Activated CD4-positive, alpha-beta memory T cell treated with anti-CD3 and anti-CD28 coated beads for 36 hours (primary cell): ENCODE measurements at regions not wholly inside any gene's neighbourhood (a gene's known extent, or its start where the extent isn't known, plus 50 kb on each side); places are given as distances from the start of the nearest gene placed in this dataset.
A peak's percentile ranks its signal among the peaks of the same experiment; 100 is the strongest.

ENCODE experiments used
- CTCF ChIA-PET: fragments of 350-600 bp; sonication (Branson Sonifier 250); formaldehyde crosslinking; loops from one replicate; lab custom pipeline; 2021; ENCODE audit warnings: antibody characterized with exemption, inconsistent platforms; lab: Charles Lee
- POLR2A ChIA-PET: fragments of 350-600 bp; sonication (Branson Sonifier 250); formaldehyde crosslinking; loops from one replicate; lab custom pipeline; 2021; ENCODE audit warnings: antibody characterized with exemption; lab: Charles Lee
- DNase-seq: peaks from one replicate; pipeline ENCODE4 v3.0.0-alpha.2; 2020
- H3K27ac Mint-ChIP-seq: one replicate; pipeline ENCODE4 v1.8.0; 2021; ENCODE audit warnings: mixed read lengths
- H3K27me3 Mint-ChIP-seq: one replicate; pipeline ENCODE4 v1.8.0; 2021; ENCODE audit warnings: mixed read lengths
- H3K36me3 Mint-ChIP-seq: one replicate; pipeline ENCODE4 v1.8.0; 2021; ENCODE audit warnings: mixed read lengths
- H3K4me1 Mint-ChIP-seq: one replicate; pipeline ENCODE4 v1.8.0; 2021; ENCODE audit warnings: low read depth, mixed read lengths
- H3K4me3 Mint-ChIP-seq: one replicate; pipeline ENCODE4 v1.8.0; 2021; ENCODE audit warnings: mild to moderate bottlenecking, mixed read lengths
- H3K9me3 Mint-ChIP-seq: one replicate; pipeline ENCODE4 v1.8.0; 2021; ENCODE audit warnings: mixed read lengths
- intact Hi-C: fragments of 100-400 bp; cut with micrococcal nuclease; formaldehyde crosslinking; loops from one replicate; pipeline ENCODE4 v1.15.1; 2023

DNA sequence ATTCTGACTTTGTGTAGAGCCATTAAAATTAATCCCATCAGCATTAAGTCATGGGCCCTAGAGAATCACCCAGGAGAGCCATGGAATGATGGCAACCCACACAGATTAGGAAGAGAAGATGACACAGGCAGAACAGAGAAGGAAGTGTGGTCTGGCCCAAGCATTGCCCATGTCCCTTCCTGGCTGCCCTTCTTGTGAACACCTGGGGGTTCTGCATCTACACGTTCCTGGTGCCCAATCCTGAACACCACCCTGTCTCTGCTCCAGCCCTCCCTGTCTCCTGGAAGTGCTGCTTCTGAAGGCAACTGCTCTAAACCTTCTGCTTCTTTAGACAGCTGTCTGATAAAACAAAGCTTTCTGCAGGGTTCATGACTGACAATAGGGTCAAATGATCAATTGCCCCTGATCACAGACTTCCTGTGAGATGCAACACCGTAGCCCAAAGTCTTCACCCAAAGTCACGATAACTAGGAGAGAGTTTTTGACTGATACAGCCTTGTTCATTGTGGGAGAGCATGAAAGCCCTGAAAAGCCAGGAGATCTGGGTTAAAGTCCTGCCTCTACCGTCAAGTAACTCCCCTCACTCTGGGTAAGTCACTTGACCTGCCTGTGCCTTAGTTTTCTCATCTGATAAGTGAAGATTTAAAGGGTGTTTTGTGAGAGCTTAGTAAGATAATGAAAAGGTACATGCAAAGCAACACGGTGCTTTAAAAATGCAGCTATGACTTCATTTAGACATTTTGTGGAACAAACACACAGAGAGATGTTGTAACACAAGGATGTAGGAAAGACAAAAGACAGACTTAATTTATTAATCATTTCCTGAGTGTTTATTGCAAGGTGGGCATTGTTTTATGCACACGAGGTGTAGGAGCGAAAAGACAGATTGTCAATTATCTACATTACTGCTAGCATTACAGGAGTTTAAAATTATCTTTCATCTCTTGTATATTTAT, 291.2 kb upstream of the STXBP5 start:
- CTCF ChIA-PET = no interaction called here
- Mint-ChIP-seq H3K27ac (no peak overlapping the region), H3K4me3 (no peak overlapping the region), H3K9me3 (no peaks in the 10 kb centered on the region), H3K27me3 (peaks cover 7% of the 10 kb centered on the region), H3K4me1 (peaks cover 11% of the 10 kb centered on the region), H3K36me3 (no peaks in the 10 kb centered on the region)
- POLR2A ChIA-PET = no interaction called here
- DNase-seq = no peak
- intact Hi-C loops = no loop called here

DNA sequence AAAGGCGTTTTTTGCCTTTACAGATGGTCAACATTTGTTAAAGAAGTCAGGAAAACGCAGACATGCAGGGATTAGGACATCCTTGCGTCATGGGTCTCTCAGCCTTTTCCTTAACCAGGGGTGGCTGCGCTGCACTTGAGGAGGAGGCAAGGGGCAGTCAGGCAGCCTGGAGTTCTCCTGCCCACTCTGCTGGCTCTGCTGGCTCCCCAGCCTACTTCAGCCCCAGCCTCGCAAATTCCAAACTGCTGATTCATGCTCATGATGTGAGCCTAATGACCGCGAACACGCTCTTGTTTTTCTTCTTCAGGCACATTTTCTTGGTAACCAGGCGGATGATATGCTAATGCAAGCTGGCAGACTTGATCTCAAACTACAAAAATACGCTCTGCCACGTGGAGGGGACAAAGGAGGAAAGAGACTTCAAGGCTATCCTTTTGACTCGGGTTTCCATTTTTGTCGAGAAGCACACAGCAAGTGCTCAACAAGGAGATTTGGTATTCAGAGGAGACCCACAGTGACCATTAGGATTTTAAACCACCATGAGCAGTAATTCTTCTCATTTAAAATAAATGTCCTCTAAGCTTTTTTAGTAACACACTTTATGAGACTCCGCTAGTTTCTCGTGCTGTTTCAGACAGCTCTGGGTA, 290.3 kb upstream of the STXBP5 start:
- H3K9me3 Mint-ChIP-seq = no peaks in the 10 kb centered on the region
- H3K4me3 Mint-ChIP-seq = no peak overlapping the region
- no peaks in the 10 kb centered on the region for H3K36me3 Mint-ChIP-seq
- intact Hi-C loops = no loop called here
- peaks cover 7% of the 10 kb centered on the region for H3K27me3 Mint-ChIP-seq
- no peak overlapping the region for H3K27ac Mint-ChIP-seq
- peaks cover 11% of the 10 kb centered on the region for H3K4me1 Mint-ChIP-seq
- DNase-seq = peak; percentile 43
- ChIA-PET POLR2A (no interaction called here), CTCF (no interaction called here)

DNA sequence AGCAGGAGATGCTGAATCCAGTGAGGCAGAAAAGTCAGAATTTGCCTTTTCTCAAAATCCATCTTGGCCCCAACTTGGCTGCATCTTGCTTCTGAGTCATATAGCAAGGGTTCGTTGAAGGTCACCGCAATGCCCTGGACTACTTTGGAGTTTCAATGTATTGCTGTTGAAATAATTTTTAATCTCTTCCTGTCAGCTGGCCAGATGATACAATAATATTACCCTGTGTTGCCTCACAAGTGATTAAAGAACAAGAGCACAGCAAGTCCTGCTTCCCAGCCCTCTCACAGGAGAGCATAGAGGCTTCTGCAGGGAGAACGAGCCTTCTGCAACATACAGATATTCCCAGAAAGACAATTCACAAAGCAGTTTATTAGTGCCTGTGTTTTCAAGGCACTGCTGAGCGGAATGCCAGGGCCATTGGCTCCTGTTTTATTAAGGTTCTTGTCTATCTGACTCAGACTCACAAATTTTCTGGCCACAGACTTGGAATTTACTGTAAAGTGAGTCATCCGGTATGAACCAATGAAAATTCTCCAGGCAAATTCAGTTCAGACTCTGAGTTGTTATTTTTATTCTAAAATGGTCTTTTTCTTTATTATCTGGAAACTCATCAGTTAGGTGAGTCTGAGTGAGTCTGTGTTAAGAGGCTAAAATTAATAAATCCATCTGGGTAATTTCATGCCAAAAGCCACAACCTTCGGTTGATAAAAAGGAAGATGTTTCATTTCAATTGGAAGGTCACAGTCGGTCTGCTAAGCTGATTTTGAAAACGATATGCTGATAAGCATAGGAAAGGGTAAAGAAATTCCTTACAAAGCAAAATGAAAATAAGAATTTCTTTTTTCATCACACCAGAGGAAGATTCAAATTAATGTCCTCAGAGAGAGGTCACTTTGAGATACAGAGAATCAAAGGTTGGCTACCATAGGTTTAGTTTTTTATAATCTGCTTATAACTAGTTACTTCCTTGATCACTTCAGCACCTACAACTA, 289.4 kb upstream of the STXBP5 start:
- Mint-ChIP-seq H3K36me3 (no peaks in the 10 kb centered on the region), H3K27me3 (peaks cover 7% of the 10 kb centered on the region), H3K4me1 (peaks cover 11% of the 10 kb centered on the region), H3K4me3 (no peak overlapping the region), H3K27ac (no peak overlapping the region), H3K9me3 (no peaks in the 10 kb centered on the region)
- ChIA-PET POLR2A (no interaction called here), CTCF (no interaction called here)
- intact Hi-C loops = no loop called here
- DNase-seq = no peak

DNA sequence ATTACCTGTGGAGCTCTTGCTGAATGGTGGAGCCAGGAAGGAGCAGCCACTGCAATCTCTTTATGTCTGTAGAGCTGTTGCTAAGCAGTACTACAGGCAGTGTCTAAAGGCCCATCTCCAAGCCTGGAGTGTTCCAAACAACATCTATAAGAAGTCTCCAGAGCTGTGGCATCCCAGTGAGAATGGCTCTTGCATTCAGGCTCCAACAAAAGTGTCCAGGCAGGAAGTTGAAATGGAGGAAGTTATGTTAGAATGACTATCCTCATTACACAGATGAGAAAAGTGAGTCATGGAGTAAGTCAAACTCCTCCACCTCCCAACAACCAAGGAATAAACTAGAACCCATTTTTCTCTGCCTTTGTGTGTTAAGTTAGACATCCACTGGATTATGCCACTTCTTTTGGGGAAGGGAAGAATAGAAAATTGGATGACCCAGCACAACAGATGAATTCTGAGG, 288.5 kb upstream of the STXBP5 start:
- H3K9me3 Mint-ChIP-seq = no peaks in the 10 kb centered on the region
- no peak overlapping the region for H3K4me3 Mint-ChIP-seq
- CTCF ChIA-PET = no interaction called here
- no peak for DNase-seq
- H3K36me3 Mint-ChIP-seq = no peaks in the 10 kb centered on the region
- H3K27ac Mint-ChIP-seq = no peak overlapping the region
- intact Hi-C loops = no loop called here
- POLR2A ChIA-PET = no interaction called here
- H3K4me1 Mint-ChIP-seq = peaks cover 10% of the 10 kb centered on the region
- H3K27me3 Mint-ChIP-seq = peaks cover 7% of the 10 kb centered on the region

DNA sequence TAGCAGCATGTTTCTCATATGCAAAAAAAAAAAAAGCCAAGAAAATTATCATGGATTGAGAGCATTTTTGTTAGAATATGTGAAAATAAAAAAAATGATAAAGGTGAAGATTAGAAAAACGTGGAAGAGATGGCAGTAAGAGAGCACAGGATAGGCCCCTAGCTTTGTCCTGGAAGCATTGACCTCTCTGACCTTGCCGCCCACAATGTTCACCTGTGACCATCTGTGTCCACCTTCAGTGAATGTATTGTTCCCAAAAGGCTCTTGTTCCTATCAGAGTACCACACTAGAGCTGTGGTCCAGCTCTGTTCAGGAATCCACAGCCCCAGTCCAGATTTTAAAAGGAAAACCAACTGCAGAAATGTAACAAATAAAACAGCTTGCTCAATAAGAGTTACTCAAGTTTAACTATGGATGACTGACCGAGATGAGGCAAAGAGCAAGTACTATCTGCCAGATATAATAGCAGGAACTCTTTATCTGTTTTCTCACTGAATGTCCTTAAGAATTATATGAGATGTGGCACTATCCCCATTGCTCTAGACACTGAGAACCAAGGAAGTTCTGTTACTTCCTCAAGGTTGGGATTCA, 287.7 kb upstream of the STXBP5 start:
- Mint-ChIP-seq H3K4me1 (peaks cover 10% of the 10 kb centered on the region), H3K27me3 (peaks cover 7% of the 10 kb centered on the region), H3K9me3 (no peaks in the 10 kb centered on the region), H3K27ac (no peak overlapping the region), H3K4me3 (no peak overlapping the region), H3K36me3 (no peaks in the 10 kb centered on the region)
- DNase-seq = no peak
- ChIA-PET CTCF (no interaction called here), POLR2A (no interaction called here)
- intact Hi-C loops = no loop called here

DNA sequence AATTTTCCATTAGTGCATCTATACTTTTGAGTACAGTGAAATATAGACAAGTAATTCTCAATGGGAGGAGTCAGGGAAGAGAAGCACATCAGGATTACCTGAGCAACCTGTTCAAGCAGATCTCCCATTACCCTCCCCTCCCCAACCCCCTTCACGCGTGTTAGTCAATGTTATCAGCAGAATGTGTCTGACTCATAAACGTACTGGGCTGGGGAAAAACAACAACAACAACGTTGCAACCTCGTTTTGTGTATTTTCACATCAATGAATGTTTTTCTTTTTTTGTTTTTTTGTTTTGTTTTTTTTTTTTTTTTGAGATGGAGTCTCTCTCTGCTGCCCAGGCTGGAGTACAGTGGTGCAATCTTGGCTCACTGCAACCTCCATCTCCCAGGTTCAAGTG, 287.0 kb upstream of the STXBP5 start:
- Mint-ChIP-seq H3K9me3 (no peaks in the 10 kb centered on the region), H3K36me3 (no peaks in the 10 kb centered on the region)
- intact Hi-C loops = no loop called here

DNA sequence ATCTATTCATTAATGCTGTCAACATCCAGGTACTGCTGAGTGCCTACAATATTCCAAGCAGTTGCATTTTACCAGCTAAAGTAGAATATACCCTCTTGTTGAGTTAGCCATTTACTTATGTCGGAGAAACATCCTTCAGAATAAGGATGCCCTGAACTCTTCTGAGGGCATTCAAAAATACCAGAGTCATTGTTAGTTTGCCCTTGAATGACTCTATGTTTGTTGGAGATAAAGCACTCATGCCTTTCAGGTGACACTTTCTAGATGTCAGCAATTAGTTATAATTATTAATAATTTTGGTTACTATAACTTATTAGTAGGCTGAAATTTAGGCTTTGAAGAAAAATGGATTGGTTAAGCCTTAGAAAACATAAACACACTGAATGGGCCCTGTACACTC, 286.2 kb upstream of the STXBP5 start:
- POLR2A ChIA-PET = no interaction called here
- H3K36me3 Mint-ChIP-seq = no peaks in the 10 kb centered on the region
- H3K27ac Mint-ChIP-seq = no peak overlapping the region
- no peaks in the 10 kb centered on the region for H3K9me3 Mint-ChIP-seq
- H3K4me3 Mint-ChIP-seq = no peak overlapping the region
- H3K4me1 Mint-ChIP-seq = peaks cover 10% of the 10 kb centered on the region
- intact Hi-C loops = no loop called here
- DNase-seq = no peak
- CTCF ChIA-PET = no interaction called here
- H3K27me3 Mint-ChIP-seq = peaks cover 5% of the 10 kb centered on the region

More for the DNA sequence above, 287.0 kb upstream of the STXBP5 start:
- POLR2A ChIA-PET = no interaction called here
- no peak for DNase-seq
- Mint-ChIP-seq H3K4me3 (no peak overlapping the region), H3K27ac (no peak overlapping the region), H3K27me3 (peaks cover 5% of the 10 kb centered on the region), H3K4me1 (peaks cover 10% of the 10 kb centered on the region)
- CTCF ChIA-PET = interaction anchor here (0.6 kb wide), 1 partner anchor 988 kb away, joined by 3 read pairs; no protein-coding TSS in a partner anchor

DNA sequence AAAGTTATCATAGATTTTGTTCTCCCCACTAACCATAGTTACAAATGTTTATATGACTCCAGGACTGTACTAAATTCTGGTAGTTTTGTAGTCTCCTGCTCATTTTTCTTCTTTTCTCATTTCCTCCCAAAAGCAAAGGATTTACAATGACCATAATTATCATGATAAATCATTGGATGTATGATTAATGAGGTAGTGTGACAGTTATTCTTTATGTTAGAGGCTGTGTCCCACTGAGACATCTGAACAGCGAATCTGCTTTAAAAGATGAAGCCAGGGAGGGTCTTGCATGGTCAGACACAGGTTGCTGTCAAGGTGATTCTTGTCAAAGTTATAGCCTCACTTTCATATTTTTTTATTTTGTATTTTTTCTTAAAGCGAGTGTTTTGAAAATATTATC, 285.2 kb upstream of the STXBP5 start:
- Mint-ChIP-seq H3K36me3 (no peaks in the 10 kb centered on the region), H3K9me3 (no peaks in the 10 kb centered on the region), H3K27ac (no peak overlapping the region), H3K27me3 (peaks cover 3% of the 10 kb centered on the region), H3K4me1 (peaks cover 7% of the 10 kb centered on the region), H3K4me3 (no peak overlapping the region)
- POLR2A ChIA-PET = no interaction called here
- CTCF ChIA-PET = no interaction called here
- intact Hi-C loops = no loop called here
- DNase-seq = no peak

DNA sequence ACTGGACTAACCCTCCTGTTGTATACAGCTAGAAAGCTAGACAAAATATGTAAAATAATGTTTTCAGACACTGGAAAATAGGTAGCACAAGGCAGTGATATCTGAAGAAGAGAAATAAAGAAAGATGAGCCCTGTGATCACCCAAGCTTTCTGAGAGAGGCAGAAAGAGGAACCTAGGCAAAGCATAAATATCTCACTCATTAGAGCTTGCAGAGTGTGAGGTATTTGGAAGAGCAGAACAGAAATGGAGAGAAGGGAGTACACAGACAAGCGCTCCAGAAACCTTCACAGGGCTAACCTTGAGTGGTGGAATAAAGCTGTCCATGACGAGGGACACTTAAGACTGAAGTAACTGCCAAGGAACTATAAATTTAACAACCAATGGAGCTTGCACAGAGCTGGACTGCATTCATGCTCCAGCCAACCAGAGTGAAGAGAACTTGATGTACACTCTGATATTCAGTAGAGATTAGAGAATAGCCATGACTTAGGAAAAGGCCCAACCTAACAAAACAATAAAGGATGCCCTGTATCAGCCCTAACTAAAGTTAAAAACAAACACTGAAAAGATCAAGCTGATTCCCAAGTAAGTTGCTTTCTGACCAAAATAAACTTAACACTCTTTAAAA, 280.9 kb upstream of the STXBP5 start:
- Mint-ChIP-seq H3K36me3 (no peaks in the 10 kb centered on the region), H3K4me1 (peaks cover 4% of the 10 kb centered on the region), H3K4me3 (no peak overlapping the region), H3K9me3 (no peaks in the 10 kb centered on the region), H3K27ac (no peak overlapping the region), H3K27me3 (no peaks in the 10 kb centered on the region)
- no peak for DNase-seq
- ChIA-PET CTCF (no interaction called here), POLR2A (no interaction called here)
- intact Hi-C loops = no loop called here

DNA sequence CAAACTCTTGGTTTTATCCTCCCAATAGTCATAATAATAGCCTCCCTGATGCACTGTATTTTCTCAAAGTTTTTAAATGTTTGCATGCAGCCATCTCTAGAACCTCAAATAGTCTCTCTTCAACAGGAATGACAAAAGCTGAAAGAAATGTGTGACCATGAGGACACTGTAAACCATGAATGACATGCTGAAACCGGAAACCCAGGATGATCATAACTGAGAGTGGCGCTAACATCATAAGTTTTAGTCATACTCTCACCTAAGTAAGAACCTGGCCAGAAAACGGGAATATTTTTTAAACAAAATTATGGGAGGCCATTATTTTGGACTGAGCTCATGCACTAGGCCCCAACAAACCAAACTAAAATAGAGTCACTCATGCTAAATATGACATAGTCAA, 278.4 kb upstream of the STXBP5 start:
- intact Hi-C loops = no loop called here
- CTCF ChIA-PET = interaction anchor here (0.6 kb wide), 1 partner anchor 362 kb away, joined by 3 read pairs; no protein-coding TSS in a partner anchor
- no peaks in the 10 kb centered on the region for H3K9me3 Mint-ChIP-seq
- peaks cover 4% of the 10 kb centered on the region for H3K4me1 Mint-ChIP-seq
- DNase-seq = no peak
- no peaks in the 10 kb centered on the region for H3K36me3 Mint-ChIP-seq
- H3K27me3 Mint-ChIP-seq = no peaks in the 10 kb centered on the region
- POLR2A ChIA-PET = interaction anchor here (0.6 kb wide), 1 partner anchor 1189 kb away, joined by 4 read pairs; no protein-coding TSS in a partner anchor
- no peak overlapping the region for H3K27ac Mint-ChIP-seq
- no peak overlapping the region for H3K4me3 Mint-ChIP-seq

DNA sequence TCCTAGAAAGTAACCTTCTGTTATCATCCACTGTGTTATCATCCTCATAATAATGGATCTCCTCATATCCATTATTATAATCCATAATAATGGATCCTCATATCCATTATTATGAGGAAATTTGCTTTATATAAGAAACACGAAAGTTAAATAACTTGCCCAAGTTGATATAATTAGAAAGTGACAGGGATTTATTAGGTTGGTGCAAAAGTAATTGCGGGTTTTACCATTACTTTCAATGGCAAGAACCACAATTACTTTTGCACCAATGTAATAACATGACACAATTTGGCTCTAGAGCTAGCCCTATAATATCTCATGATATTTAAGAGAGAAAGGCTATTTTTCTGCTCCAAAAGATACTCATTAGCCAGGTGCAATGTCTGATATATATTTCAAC, 275.7 kb upstream of the STXBP5 start:
- intact Hi-C loops = no loop called here
- peaks cover 4% of the 10 kb centered on the region for H3K4me1 Mint-ChIP-seq
- H3K36me3 Mint-ChIP-seq = no peaks in the 10 kb centered on the region
- H3K27ac Mint-ChIP-seq = no peak overlapping the region
- ChIA-PET CTCF (no interaction called here), POLR2A (no interaction called here)
- H3K27me3 Mint-ChIP-seq = peaks cover 3% of the 10 kb centered on the region
- no peak overlapping the region for H3K4me3 Mint-ChIP-seq
- DNase-seq = no peak
- H3K9me3 Mint-ChIP-seq = no peaks in the 10 kb centered on the region
